SK-N-SH (cell line): ENCODE measurements at regions not wholly inside any gene's neighbourhood (a gene's known extent, or its start where the extent isn't known, plus 50 kb on each side); places are given as distances from the start of the nearest gene placed in this dataset.

Experiments used
- CTCF ChIA-PET: fragments of 300-600, 350-600 bp; formaldehyde crosslinking; extraction: SDS; loops from one replicate; lab custom pipeline; 2021; lab: Yijun Ruan, JAX
- POLR2A ChIA-PET: fragments of 350-600 bp; sonication (Branson Sonifier 250); formaldehyde crosslinking; extraction: SDS; loops from one replicate; lab custom pipeline; 2020; ENCODE audit warnings: antibody characterized with exemption, inconsistent platforms; lab: Yijun Ruan, JAX
- DNase-seq: peaks from one replicate; pipeline ENCODE4 v3.0.0; 2012
- H2AFZ ChIP-seq: fragments of 200-600 bp; sonication (generic); 2 replicates; pipeline ENCODE4 v1.8.1; 2016; ENCODE audit warnings: antibody characterized with exemption, mild to moderate bottlenecking, low read depth
- H3F3A ChIP-seq: fragments of 200-600 bp; sonication (generic); replicated peaks from 2 replicates; pipeline ENCODE3; 2016; ENCODE audit warnings: antibody characterized with exemption, mild to moderate bottlenecking; ENCODE audit not compliant: insufficient read depth
- H3K27ac ChIP-seq, 2 experiments: fragments of 200-500 bp in 1 of 2; fragments of 200-600 bp in 1 of 2; sonication (Bioruptor generic) in 1 of 2; sonication (generic), shearing (Covaris generic) in 1 of 2; 2 replicates each; pipeline versions ENCODE4 v1.5.1 to v1.6.1; 2014 to 2016; ENCODE audit warnings: low read depth in 2 of 2, inconsistent platforms in 1 of 2, low read length in 1 of 2, mild to moderate bottlenecking in 1 of 2, mixed read lengths in 1 of 2
- H3K27me3 ChIP-seq: fragments of 200-600 bp; sonication (generic), shearing (Covaris generic); 2 replicates; pipeline ENCODE4 v1.6.1; 2016; ENCODE audit warnings: mixed run types; ENCODE audit not compliant: insufficient read depth
- H3K36me3 ChIP-seq, 2 experiments: fragments of 200-500 bp in 1 of 2; fragments of 200-600 bp in 1 of 2; sonication (Bioruptor generic) in 1 of 2; sonication (generic) in 1 of 2; replicated peaks in 1 of 2; 2 replicates each; pipeline versions ENCODE3 to v1.5.1; 2014 to 2016; ENCODE audit warnings: low read length in 1 of 2, mild to moderate bottlenecking in 1 of 2; ENCODE audit not compliant: insufficient read depth in 2 of 2, control insufficient read depth in 1 of 2
- H3K4me1 ChIP-seq, 2 experiments: fragments of 200-500 bp in 1 of 2; fragments of 200-600 bp in 1 of 2; sonication (Bioruptor generic) in 1 of 2; sonication (generic), shearing (Covaris generic) in 1 of 2; 2 replicates each; pipeline versions ENCODE4 v1.5.1 to v1.6.1; 2014 to 2016; ENCODE audit warnings: low read depth in 1 of 2, low read length in 1 of 2, mixed run types in 1 of 2; ENCODE audit not compliant: insufficient read depth in 2 of 2, control insufficient read depth in 1 of 2
- H3K4me2 ChIP-seq: fragments of 200-600 bp; sonication (generic), shearing (Covaris generic); 2 replicates; pipeline ENCODE4 v1.6.1; 2017; ENCODE audit warnings: mixed run types
- H3K4me3 ChIP-seq, 2 experiments: fragments of 200-500 bp in 1 of 2; fragments of 200-600 bp in 1 of 2; sonication (Bioruptor generic) in 1 of 2; sonication (generic), shearing (Covaris generic) in 1 of 2; 2 replicates each; pipeline versions ENCODE4 v1.5.1 to v1.8.1; 2014 to 2016; ENCODE audit warnings: low read depth in 2 of 2, inconsistent platforms in 1 of 2, low read length in 1 of 2, mild to moderate bottlenecking in 1 of 2, mixed read lengths in 1 of 2, moderate library complexity in 1 of 2
- H3K79me2 ChIP-seq: fragments of 200-600 bp; sonication (generic); 2 replicates; pipeline ENCODE4 v1.8.1; 2017; ENCODE audit warnings: mild to moderate bottlenecking; ENCODE audit not compliant: insufficient read depth
- H3K9ac ChIP-seq: fragments of 200-600 bp; sonication (generic); 2 replicates; pipeline ENCODE4 v1.6.1; 2017; ENCODE audit warnings: mixed run types
- H3K9me2 ChIP-seq: fragments of 200-600 bp; sonication (generic); 2 replicates; pipeline ENCODE4 v1.6.1; 2017; ENCODE audit warnings: mixed run types
- H3K9me3 ChIP-seq: fragments of 200-600 bp; sonication (generic); 2 replicates; pipeline ENCODE4 v1.6.1; 2017; ENCODE audit warnings: mixed run types, mild to moderate bottlenecking, moderate library complexity
- H4K20me1 ChIP-seq: fragments of 200-600 bp; sonication (generic); 2 replicates; pipeline ENCODE4 v1.6.1; 2017; ENCODE audit warnings: mild to moderate bottlenecking, mixed run types; ENCODE audit not compliant: insufficient read depth
- CHD2 ChIP-seq: fragments of 150-350 bp; IDR thresholded peaks from 2 replicates; pipeline ENCODE4 v1.6.1; 2018; ENCODE audit warnings: low read length; ENCODE audit not compliant: partially characterized antibody
- ELF1 ChIP-seq: IDR thresholded peaks from 2 replicates; pipeline ENCODE4 v1.4.0; 2012
- EP300 ChIP-seq, 2 experiments: IDR thresholded peaks; 2 replicates each; pipeline versions ENCODE4 v1.4.0 to v1.6.1; 2012; ENCODE audit warnings: borderline replicate concordance in 1 of 2, low read depth in 1 of 2, low read length in 1 of 2
- FOXM1 ChIP-seq: IDR thresholded peaks from 2 replicates; pipeline ENCODE4 v1.4.0; 2012; ENCODE audit warnings: low read depth, mild to moderate bottlenecking
- GATA2 ChIP-seq: sonication (generic); formaldehyde crosslinking; IDR thresholded peaks from 2 replicates; pipeline ENCODE4 v1.5.0; 2020; ENCODE audit warnings: mild to moderate bottlenecking, missing genetic modification reagents
- NFIC ChIP-seq: IDR thresholded peaks from 2 replicates; pipeline ENCODE4 v1.4.0; 2012; ENCODE audit warnings: borderline replicate concordance
- RAD21 ChIP-seq: IDR thresholded peaks from 2 replicates; pipeline ENCODE4 v1.6.1; 2012; ENCODE audit warnings: mild to moderate bottlenecking, low read length
- RCOR1 ChIP-seq: fragments of 150-350 bp; IDR thresholded peaks from 2 replicates; pipeline ENCODE4 v1.6.1; 2017; ENCODE audit warnings: antibody characterized with exemption, low read length
- RXRA ChIP-seq: IDR thresholded peaks from 2 replicates; pipeline ENCODE4 v1.4.0; 2012; ENCODE audit warnings: low read depth, mild to moderate bottlenecking, borderline replicate concordance
- SIN3A ChIP-seq: IDR thresholded peaks from 2 replicates; pipeline ENCODE4 v1.6.1; 2012; ENCODE audit warnings: low read depth, mild to moderate bottlenecking, low read length, moderate library complexity, borderline replicate concordance
- SMC3 ChIP-seq: IDR thresholded peaks from 2 replicates; pipeline ENCODE4 v1.6.1; 2012; ENCODE audit warnings: low read depth, low read length, improper control_type of control experiment
- TCF12 ChIP-seq: IDR thresholded peaks from 2 replicates; pipeline ENCODE4 v1.4.0; 2012
- WGBS: methylation state at CpG from one replicate; pipeline ENCODE4 v1.1.6; 2017; ENCODE audit warnings: low lambda C conversion rate; 5-methylcytosine and 5-hydroxymethylcytosine counted together
- TF ChIP-seq, protein P1 (sequence below): IDR thresholded peaks from 2 replicates; pipeline ENCODE4 v1.4.0; 2012; ENCODE audit warnings: low read depth, borderline replicate concordance
- TF ChIP-seq, protein P2 (sequence below): fragments of 200-600 bp; sonication (generic); IDR thresholded peaks from 2 replicates; pipeline ENCODE4 v1.6.1; 2017; ENCODE audit warnings: antibody characterized with exemption, mild to moderate bottlenecking, moderate library complexity
- TF ChIP-seq, protein P3 (sequence below): fragments of 150-350 bp; IDR thresholded peaks from 2 replicates; pipeline ENCODE4 v1.6.1; 2017; ENCODE audit warnings: antibody characterized with exemption, low read length, low read depth, borderline replicate concordance
- TF ChIP-seq, protein P4 (sequence below): IDR thresholded peaks from 2 replicates; pipeline ENCODE4; 2012
- TF ChIP-seq, protein P5 (sequence below): IDR thresholded peaks from 2 replicates; pipeline ENCODE4 v1.4.0; 2012; ENCODE audit warnings: low read depth
- TF ChIP-seq, protein P6 (sequence below): IDR thresholded peaks from 2 replicates; pipeline ENCODE4 v1.6.1; 2012; ENCODE audit warnings: mild to moderate bottlenecking, low read depth, low read length, moderate library complexity
- TF ChIP-seq, protein P7 (sequence below): IDR thresholded peaks from 2 replicates; pipeline ENCODE4 v1.4.0; 2012; ENCODE audit warnings: low read depth, borderline replicate concordance

DNA sequence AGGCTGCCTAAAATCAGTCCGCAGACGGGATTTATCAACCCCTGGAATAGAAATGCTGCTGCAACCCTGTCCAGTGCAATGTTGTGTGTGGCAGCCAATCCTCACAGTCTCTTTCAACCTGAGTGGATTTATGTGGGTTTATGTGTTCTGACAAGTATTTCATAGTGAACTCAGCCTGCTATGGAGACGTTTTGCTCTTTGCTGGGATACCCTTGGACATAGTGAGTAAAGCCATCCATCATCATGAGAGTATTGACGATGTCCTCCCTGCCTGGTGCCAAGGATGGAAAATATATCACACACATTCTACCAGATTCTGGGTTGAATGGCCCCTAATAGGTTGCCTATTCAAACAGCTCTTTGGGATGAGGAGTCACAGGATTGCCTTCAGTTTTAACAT, 219.1 kb downstream of the SOCS6 start (continued):
- TF ChIP-seq, protein P1, sequence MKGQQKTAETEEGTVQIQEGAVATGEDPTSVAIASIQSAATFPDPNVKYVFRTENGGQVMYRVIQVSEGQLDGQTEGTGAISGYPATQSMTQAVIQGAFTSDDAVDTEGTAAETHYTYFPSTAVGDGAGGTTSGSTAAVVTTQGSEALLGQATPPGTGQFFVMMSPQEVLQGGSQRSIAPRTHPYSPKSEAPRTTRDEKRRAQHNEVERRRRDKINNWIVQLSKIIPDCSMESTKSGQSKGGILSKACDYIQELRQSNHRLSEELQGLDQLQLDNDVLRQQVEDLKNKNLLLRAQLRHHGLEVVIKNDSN, result no peak
- no peak for TF ChIP-seq EP300 (IDR thresholded peaks at IDR 0.05; ENCODE audit: borderline replicate concordance in 1 of 2, low read depth in 1 of 2, low read length in 1 of 2)
- TF ChIP-seq, protein P2, sequence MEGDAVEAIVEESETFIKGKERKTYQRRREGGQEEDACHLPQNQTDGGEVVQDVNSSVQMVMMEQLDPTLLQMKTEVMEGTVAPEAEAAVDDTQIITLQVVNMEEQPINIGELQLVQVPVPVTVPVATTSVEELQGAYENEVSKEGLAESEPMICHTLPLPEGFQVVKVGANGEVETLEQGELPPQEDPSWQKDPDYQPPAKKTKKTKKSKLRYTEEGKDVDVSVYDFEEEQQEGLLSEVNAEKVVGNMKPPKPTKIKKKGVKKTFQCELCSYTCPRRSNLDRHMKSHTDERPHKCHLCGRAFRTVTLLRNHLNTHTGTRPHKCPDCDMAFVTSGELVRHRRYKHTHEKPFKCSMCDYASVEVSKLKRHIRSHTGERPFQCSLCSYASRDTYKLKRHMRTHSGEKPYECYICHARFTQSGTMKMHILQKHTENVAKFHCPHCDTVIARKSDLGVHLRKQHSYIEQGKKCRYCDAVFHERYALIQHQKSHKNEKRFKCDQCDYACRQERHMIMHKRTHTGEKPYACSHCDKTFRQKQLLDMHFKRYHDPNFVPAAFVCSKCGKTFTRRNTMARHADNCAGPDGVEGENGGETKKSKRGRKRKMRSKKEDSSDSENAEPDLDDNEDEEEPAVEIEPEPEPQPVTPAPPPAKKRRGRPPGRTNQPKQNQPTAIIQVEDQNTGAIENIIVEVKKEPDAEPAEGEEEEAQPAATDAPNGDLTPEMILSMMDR, result no peak
- no peak for TF ChIP-seq SMC3
- no peak for TF ChIP-seq ELF1

DNA sequence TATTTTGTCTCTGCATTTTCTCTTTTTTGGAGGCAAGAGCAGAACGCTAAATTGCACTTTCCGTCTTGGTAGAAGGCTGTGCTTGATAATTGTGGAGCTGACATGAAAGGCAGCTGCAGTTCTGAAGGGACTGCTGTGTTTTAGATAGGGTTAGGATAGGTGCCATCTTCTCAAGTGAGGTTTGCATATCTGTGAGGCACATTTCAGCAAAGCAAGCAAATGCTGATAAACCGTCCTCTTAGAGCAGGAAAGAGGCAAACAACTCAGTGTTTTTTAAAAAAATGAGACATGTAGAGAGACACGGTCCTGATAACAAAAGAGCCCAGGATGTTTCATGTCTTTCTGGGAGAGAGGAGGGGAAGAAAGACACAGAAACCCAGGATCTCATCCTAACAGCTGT, 217.7 kb downstream of the SOCS6 start:
- Histone ChIP-seq H2AFZ (no peak overlapping the region), H3K9me2 (no peaks in the 10 kb centered on the region), H4K20me1 (no peaks in the 10 kb centered on the region), H3K4me3 (no peak overlapping the region), H3K4me1 (peaks cover 0 to 2% of the 10 kb centered on the region in 2 experiments; a peak in 2 of 4 replicates), H3K4me2 (no peak overlapping the region), H3F3A (no peaks in the 10 kb centered on the region), H3K9ac (no peak overlapping the region), H3K36me3 (no peaks in the 10 kb centered on the region), H3K9me3 (no peaks in the 10 kb centered on the region), H3K27me3 (no peaks in the 10 kb centered on the region), H3K79me2 (no peaks in the 10 kb centered on the region), H3K27ac (no peak overlapping the region; a peak in 1 of 4 replicates)
- ChIA-PET CTCF (interaction anchor here (1.2 to 3.1 kb wide), 2 partner anchors 10 to 15 kb away, joined by 5 to 9 read pairs; no protein-coding TSS in a partner anchor), POLR2A (no interaction called here)
- WGBS, result 54% methylated on average over 4 of the region's 4 CpGs
- DNase-seq, result no peak
- TF ChIP-seq, protein P3, sequence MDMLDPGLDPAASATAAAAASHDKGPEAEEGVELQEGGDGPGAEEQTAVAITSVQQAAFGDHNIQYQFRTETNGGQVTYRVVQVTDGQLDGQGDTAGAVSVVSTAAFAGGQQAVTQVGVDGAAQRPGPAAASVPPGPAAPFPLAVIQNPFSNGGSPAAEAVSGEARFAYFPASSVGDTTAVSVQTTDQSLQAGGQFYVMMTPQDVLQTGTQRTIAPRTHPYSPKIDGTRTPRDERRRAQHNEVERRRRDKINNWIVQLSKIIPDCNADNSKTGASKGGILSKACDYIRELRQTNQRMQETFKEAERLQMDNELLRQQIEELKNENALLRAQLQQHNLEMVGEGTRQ, result no peak
- TF ChIP-seq, protein P4, sequence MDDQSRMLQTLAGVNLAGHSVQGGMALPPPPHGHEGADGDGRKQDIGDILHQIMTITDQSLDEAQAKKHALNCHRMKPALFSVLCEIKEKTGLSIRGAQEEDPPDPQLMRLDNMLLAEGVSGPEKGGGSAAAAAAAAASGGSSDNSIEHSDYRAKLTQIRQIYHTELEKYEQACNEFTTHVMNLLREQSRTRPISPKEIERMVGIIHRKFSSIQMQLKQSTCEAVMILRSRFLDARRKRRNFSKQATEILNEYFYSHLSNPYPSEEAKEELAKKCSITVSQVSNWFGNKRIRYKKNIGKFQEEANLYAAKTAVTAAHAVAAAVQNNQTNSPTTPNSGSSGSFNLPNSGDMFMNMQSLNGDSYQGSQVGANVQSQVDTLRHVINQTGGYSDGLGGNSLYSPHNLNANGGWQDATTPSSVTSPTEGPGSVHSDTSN, result no peak
- no peak for TF ChIP-seq SIN3A
- TF ChIP-seq, protein P5, sequence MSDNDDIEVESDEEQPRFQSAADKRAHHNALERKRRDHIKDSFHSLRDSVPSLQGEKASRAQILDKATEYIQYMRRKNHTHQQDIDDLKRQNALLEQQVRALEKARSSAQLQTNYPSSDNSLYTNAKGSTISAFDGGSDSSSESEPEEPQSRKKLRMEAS, result no peak
- TF ChIP-seq, protein P2, result no peak
- TF ChIP-seq FOXM1, result no peak
- TF ChIP-seq TCF12, result no peak
- no peak for TF ChIP-seq RXRA
- no peak for TF ChIP-seq GATA2
- TF ChIP-seq, protein P6, sequence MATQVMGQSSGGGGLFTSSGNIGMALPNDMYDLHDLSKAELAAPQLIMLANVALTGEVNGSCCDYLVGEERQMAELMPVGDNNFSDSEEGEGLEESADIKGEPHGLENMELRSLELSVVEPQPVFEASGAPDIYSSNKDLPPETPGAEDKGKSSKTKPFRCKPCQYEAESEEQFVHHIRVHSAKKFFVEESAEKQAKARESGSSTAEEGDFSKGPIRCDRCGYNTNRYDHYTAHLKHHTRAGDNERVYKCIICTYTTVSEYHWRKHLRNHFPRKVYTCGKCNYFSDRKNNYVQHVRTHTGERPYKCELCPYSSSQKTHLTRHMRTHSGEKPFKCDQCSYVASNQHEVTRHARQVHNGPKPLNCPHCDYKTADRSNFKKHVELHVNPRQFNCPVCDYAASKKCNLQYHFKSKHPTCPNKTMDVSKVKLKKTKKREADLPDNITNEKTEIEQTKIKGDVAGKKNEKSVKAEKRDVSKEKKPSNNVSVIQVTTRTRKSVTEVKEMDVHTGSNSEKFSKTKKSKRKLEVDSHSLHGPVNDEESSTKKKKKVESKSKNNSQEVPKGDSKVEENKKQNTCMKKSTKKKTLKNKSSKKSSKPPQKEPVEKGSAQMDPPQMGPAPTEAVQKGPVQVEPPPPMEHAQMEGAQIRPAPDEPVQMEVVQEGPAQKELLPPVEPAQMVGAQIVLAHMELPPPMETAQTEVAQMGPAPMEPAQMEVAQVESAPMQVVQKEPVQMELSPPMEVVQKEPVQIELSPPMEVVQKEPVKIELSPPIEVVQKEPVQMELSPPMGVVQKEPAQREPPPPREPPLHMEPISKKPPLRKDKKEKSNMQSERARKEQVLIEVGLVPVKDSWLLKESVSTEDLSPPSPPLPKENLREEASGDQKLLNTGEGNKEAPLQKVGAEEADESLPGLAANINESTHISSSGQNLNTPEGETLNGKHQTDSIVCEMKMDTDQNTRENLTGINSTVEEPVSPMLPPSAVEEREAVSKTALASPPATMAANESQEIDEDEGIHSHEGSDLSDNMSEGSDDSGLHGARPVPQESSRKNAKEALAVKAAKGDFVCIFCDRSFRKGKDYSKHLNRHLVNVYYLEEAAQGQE, result no peak
- no peak for TF ChIP-seq NFIC
- TF ChIP-seq CHD2, result no peak
- TF ChIP-seq RAD21, result no peak
- TF ChIP-seq, protein P7, sequence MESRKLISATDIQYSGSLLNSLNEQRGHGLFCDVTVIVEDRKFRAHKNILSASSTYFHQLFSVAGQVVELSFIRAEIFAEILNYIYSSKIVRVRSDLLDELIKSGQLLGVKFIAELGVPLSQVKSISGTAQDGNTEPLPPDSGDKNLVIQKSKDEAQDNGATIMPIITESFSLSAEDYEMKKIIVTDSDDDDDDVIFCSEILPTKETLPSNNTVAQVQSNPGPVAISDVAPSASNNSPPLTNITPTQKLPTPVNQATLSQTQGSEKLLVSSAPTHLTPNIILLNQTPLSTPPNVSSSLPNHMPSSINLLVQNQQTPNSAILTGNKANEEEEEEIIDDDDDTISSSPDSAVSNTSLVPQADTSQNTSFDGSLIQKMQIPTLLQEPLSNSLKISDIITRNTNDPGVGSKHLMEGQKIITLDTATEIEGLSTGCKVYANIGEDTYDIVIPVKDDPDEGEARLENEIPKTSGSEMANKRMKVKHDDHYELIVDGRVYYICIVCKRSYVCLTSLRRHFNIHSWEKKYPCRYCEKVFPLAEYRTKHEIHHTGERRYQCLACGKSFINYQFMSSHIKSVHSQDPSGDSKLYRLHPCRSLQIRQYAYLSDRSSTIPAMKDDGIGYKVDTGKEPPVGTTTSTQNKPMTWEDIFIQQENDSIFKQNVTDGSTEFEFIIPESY, result no peak
- TF ChIP-seq RCOR1, result no peak
